ENCODE measurements at regions not wholly inside any gene's neighbourhood (a gene's known extent, or its start where the extent isn't known, plus 50 kb on each side); places are given as distances from the start of the nearest gene placed in this dataset.

- TF ChIP-seq REST (IDR thresholded peaks at IDR 0.05; ENCODE audit: unreplicated experiment) (no peak), EZH2 (IDR thresholded peaks at IDR 0.05; ENCODE audit: low read depth, unreplicated experiment) (no peak), JUNB (IDR thresholded peaks at IDR 0.05; ENCODE audit: unreplicated experiment) (no peak), EZH2phosphoT487 (IDR thresholded peaks at IDR 0.05; ENCODE audit: unreplicated experiment) (no peak), POLR2AphosphoS5 (IDR thresholded peaks at IDR 0.05; ENCODE audit: low read depth) (no peak)
- TF ChIP-seq, protein P1, sequence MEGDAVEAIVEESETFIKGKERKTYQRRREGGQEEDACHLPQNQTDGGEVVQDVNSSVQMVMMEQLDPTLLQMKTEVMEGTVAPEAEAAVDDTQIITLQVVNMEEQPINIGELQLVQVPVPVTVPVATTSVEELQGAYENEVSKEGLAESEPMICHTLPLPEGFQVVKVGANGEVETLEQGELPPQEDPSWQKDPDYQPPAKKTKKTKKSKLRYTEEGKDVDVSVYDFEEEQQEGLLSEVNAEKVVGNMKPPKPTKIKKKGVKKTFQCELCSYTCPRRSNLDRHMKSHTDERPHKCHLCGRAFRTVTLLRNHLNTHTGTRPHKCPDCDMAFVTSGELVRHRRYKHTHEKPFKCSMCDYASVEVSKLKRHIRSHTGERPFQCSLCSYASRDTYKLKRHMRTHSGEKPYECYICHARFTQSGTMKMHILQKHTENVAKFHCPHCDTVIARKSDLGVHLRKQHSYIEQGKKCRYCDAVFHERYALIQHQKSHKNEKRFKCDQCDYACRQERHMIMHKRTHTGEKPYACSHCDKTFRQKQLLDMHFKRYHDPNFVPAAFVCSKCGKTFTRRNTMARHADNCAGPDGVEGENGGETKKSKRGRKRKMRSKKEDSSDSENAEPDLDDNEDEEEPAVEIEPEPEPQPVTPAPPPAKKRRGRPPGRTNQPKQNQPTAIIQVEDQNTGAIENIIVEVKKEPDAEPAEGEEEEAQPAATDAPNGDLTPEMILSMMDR (conservative IDR thresholded peaks at IDR 0.05; ENCODE audit: low read depth in 2 of 2) = no peak
Observed at GRCh38 chr14:71348394-71348793, 441.1 kb downstream of the PCNX1 start.

Data from GM23338 (cell line).